ENCODE measurements at regions not wholly inside any gene's neighbourhood (a gene's known extent, or its start where the extent isn't known, plus 50 kb on each side); places are given as distances from the start of the nearest gene placed in this dataset.

DNA sequence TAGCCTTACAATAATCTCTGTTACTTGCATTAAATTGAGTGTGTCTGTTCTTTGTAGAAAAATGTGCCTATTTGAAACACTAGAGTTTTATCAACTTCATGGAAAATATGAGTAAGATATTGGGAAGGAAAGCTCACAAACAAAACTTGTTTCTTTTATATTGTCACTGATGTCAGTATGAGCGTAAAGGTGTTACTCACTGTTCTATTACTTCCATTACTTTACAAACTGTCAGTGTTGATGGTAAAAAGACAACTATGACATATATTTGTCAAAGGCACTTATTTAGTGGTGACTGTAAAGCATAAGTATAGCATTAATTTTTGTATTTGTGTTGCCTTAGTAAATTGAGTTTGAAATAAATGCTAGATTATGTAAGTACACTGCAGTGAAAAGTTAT is 193.7 kb upstream of the FLRT2 start:
- TF ChIP-seq TAF1 (IDR thresholded peaks at IDR 0.05; ENCODE audit: borderline replicate concordance, insufficient read depth, low read length): no peak
- no peak for TF ChIP-seq POLR2AphosphoS5 (IDR thresholded peaks at IDR 0.05; ENCODE audit: low read depth, low read length)
- TF ChIP-seq, protein P1, sequence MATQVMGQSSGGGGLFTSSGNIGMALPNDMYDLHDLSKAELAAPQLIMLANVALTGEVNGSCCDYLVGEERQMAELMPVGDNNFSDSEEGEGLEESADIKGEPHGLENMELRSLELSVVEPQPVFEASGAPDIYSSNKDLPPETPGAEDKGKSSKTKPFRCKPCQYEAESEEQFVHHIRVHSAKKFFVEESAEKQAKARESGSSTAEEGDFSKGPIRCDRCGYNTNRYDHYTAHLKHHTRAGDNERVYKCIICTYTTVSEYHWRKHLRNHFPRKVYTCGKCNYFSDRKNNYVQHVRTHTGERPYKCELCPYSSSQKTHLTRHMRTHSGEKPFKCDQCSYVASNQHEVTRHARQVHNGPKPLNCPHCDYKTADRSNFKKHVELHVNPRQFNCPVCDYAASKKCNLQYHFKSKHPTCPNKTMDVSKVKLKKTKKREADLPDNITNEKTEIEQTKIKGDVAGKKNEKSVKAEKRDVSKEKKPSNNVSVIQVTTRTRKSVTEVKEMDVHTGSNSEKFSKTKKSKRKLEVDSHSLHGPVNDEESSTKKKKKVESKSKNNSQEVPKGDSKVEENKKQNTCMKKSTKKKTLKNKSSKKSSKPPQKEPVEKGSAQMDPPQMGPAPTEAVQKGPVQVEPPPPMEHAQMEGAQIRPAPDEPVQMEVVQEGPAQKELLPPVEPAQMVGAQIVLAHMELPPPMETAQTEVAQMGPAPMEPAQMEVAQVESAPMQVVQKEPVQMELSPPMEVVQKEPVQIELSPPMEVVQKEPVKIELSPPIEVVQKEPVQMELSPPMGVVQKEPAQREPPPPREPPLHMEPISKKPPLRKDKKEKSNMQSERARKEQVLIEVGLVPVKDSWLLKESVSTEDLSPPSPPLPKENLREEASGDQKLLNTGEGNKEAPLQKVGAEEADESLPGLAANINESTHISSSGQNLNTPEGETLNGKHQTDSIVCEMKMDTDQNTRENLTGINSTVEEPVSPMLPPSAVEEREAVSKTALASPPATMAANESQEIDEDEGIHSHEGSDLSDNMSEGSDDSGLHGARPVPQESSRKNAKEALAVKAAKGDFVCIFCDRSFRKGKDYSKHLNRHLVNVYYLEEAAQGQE (IDR thresholded peaks at IDR 0.05; ENCODE audit: insufficient read depth in 1 of 2, low read depth in 2 of 2, low read length in 2 of 2): no peak
- no peak for TF ChIP-seq SIN3A (IDR thresholded peaks at IDR 0.05; ENCODE audit: borderline replicate concordance, insufficient read depth, low read length)
- no peak for TF ChIP-seq FOXP2 (optimal IDR thresholded peaks at IDR 0.05; ENCODE audit: borderline replicate concordance, extremely low read depth, extremely low read length, insufficient read depth)

DNA sequence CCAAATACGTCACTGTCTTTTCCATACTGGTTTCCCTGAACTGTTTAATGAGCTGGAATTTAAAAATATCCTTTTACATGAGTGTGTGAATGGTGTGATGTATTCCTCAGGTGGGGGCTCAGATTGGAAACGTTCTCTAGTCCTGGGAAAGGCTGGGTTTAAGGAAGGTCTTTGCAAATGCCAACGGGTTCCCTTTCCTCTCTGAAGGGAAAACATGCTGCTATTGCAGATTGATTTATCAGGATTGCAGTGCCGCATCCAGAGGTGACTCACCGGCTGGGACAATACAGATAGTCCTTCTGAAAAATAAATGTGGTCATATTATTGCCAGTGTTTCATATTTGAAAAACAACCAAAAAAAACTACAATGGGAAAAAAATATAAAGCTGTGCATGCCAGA is 193.1 kb upstream of the FLRT2 start:
- TF ChIP-seq FOXP2 (optimal IDR thresholded peaks at IDR 0.05; ENCODE audit: borderline replicate concordance, extremely low read depth, extremely low read length, insufficient read depth) (no peak), POLR2AphosphoS5 (IDR thresholded peaks at IDR 0.05; ENCODE audit: low read depth, low read length) (no peak), SIN3A (IDR thresholded peaks at IDR 0.05; ENCODE audit: borderline replicate concordance, insufficient read depth, low read length) (no peak), TAF1 (IDR thresholded peaks at IDR 0.05; ENCODE audit: borderline replicate concordance, insufficient read depth, low read length) (no peak)
- TF ChIP-seq, protein P1 (IDR thresholded peaks at IDR 0.05; ENCODE audit: insufficient read depth in 1 of 2, low read depth in 2 of 2, low read length in 2 of 2): no peak

DNA sequence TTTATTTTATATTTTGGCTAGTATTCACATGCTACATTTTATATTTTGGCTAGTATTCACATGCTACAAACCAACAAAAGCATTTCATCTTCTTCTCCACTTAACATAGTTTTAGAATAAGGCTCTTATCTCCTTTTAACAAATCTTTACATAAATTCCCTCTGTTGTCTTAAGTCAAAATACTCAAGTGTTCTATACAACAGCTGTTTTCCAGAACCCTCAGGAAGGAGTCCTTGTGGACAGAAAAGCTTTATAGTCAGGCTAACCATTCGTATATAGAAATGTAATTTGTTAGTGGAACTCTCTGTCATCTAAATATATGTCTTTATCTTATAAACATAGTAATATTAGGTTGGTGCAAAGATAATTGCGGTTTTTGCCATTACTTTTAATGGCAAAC is 191.0 kb upstream of the FLRT2 start:
- TF ChIP-seq SIN3A (IDR thresholded peaks at IDR 0.05; ENCODE audit: borderline replicate concordance, insufficient read depth, low read length) (no peak), TAF1 (IDR thresholded peaks at IDR 0.05; ENCODE audit: borderline replicate concordance, insufficient read depth, low read length) (no peak), FOXP2 (optimal IDR thresholded peaks at IDR 0.05; ENCODE audit: borderline replicate concordance, extremely low read depth, extremely low read length, insufficient read depth) (no peak), POLR2AphosphoS5 (IDR thresholded peaks at IDR 0.05; ENCODE audit: low read depth, low read length) (no peak)
- TF ChIP-seq, protein P1 (IDR thresholded peaks at IDR 0.05; ENCODE audit: insufficient read depth in 1 of 2, low read depth in 2 of 2, low read length in 2 of 2): no peak

DNA sequence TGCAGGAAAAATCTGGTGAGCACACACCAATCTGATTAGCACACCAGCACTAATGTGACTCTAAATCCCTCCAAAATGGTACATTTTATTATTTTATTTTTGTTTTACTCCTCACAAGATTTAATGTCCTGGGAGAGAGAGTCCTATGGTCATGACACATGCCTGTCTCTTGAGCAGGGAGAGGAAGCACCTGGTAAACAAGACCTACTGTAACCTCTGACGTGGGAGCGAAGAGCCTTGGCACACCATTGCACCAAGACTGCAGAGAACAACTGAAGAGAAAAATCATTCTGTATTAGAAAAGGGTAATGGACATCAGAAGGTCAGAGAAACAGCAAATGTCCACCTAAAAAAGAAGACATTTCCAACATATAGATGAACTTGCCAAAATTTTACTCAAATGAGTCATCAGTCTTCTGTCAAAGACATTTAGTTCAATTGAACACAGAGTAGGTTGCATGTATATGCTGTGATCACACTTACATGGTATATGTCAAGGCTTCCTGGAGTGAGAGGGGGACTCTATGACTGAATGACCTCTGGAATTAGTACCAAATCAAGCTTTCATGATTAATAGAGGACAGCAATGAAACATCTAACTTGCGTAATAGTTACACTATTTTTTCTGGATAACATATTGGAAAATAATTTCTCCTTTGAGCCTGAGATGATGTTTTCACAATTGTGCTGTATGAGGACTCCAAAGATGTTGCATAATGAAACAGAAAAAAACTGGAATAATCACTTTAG is 186.9 kb upstream of the FLRT2 start:
- no peak for TF ChIP-seq POLR2AphosphoS5 (IDR thresholded peaks at IDR 0.05; ENCODE audit: low read depth, low read length)
- no peak for TF ChIP-seq SIN3A (IDR thresholded peaks at IDR 0.05; ENCODE audit: borderline replicate concordance, insufficient read depth, low read length)
- no peak for TF ChIP-seq TAF1 (IDR thresholded peaks at IDR 0.05; ENCODE audit: borderline replicate concordance, insufficient read depth, low read length)
- TF ChIP-seq, protein P1 (IDR thresholded peaks at IDR 0.05; ENCODE audit: insufficient read depth in 1 of 2, low read depth in 2 of 2, low read length in 2 of 2): no peak
